ENCODE measurements at regions not wholly inside any gene's neighbourhood (a gene's known extent, or its start where the extent isn't known, plus 50 kb on each side); places are given as distances from the start of the nearest gene placed in this dataset.

DNA sequence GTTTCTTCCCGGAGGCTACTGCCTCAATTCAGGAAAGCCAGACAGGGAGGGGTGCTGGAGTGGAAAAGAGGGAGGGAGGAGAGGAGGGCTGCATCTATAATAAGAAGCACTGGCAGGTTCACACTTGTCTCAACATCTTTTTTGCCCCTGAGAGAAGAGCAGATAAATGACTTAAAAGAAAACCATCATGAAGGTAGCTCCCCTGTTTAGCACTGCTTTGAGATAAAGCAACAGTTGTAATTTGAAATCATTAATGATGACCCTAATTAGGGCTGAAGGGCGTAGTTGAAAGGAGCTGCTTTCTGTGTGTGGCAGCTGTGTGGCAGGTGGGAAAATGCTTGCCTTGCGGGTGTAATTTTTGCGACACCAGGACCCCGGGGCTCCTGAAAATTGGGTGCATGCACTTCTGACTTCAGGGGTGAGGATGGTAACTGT is 222.8 kb upstream of the IL12A start:
- TF ChIP-seq, protein P1, sequence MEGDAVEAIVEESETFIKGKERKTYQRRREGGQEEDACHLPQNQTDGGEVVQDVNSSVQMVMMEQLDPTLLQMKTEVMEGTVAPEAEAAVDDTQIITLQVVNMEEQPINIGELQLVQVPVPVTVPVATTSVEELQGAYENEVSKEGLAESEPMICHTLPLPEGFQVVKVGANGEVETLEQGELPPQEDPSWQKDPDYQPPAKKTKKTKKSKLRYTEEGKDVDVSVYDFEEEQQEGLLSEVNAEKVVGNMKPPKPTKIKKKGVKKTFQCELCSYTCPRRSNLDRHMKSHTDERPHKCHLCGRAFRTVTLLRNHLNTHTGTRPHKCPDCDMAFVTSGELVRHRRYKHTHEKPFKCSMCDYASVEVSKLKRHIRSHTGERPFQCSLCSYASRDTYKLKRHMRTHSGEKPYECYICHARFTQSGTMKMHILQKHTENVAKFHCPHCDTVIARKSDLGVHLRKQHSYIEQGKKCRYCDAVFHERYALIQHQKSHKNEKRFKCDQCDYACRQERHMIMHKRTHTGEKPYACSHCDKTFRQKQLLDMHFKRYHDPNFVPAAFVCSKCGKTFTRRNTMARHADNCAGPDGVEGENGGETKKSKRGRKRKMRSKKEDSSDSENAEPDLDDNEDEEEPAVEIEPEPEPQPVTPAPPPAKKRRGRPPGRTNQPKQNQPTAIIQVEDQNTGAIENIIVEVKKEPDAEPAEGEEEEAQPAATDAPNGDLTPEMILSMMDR (IDR thresholded peaks at IDR 0.05): no peak
- TF ChIP-seq POLR2A (IDR thresholded peaks at IDR 0.05): no peak

Data from adrenal gland (tissue), 5 donors.